Omental fat pad (tissue), 3 donors: ENCODE measurements at regions not wholly inside any gene's neighbourhood (a gene's known extent, or its start where the extent isn't known, plus 50 kb on each side); places are given as distances from the start of the nearest gene placed in this dataset.
"Not testable (repeated sequence)": the region's sequence is repeated elsewhere in the genome, so short reads cannot be mapped to it uniquely, and the experiment has no call there.

ENCODE experiments used
- ATAC-seq: fragments of 150-250 bp; one replicate; pipeline ENCODE4 v1.9.1; 2016; ENCODE audit warnings: mild to moderate bottlenecking, moderate library complexity; ENCODE audit not compliant: low FRiP score
- DNase-seq: peaks from one replicate; pipeline ENCODE4 v3.0.0-alpha.2; 2019; ENCODE audit warnings: low spot score
- TF ChIP-seq, protein P1 (sequence below), 3 donors: fragments of 450-650 bp; IDR thresholded peaks; one replicate each; pipeline ENCODE4 v1.5.1; 2016 to 2017; ENCODE audit warnings: antibody characterized with exemption in 3 of 3, mild to moderate bottlenecking in 3 of 3, moderate library complexity in 2 of 3

DNA sequence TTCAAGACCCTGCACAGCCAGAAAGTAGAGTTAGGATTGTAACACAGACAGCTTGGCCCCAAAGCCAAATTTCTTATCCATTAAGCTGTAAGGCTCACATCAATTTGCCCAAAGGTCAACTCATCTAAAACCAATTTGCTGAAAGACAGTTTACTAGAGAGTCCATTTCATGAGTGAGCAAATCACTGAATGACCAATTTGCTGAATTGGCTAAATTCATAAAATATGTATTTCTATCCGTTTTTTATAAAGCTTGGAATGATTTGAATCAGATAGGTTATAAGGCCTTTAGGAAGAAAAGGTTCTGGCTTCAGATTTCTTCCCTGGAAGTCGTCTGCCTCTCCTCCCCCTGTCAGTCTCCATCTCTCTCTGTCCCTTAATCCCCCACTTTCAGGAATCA lies 168.1 kb downstream of the FCRL5 start:
- ATAC-seq, result no peak
- DNase-seq, result no peak
- TF ChIP-seq, protein P1, sequence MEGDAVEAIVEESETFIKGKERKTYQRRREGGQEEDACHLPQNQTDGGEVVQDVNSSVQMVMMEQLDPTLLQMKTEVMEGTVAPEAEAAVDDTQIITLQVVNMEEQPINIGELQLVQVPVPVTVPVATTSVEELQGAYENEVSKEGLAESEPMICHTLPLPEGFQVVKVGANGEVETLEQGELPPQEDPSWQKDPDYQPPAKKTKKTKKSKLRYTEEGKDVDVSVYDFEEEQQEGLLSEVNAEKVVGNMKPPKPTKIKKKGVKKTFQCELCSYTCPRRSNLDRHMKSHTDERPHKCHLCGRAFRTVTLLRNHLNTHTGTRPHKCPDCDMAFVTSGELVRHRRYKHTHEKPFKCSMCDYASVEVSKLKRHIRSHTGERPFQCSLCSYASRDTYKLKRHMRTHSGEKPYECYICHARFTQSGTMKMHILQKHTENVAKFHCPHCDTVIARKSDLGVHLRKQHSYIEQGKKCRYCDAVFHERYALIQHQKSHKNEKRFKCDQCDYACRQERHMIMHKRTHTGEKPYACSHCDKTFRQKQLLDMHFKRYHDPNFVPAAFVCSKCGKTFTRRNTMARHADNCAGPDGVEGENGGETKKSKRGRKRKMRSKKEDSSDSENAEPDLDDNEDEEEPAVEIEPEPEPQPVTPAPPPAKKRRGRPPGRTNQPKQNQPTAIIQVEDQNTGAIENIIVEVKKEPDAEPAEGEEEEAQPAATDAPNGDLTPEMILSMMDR (IDR thresholded peaks at IDR 0.05), result no peak

DNA sequence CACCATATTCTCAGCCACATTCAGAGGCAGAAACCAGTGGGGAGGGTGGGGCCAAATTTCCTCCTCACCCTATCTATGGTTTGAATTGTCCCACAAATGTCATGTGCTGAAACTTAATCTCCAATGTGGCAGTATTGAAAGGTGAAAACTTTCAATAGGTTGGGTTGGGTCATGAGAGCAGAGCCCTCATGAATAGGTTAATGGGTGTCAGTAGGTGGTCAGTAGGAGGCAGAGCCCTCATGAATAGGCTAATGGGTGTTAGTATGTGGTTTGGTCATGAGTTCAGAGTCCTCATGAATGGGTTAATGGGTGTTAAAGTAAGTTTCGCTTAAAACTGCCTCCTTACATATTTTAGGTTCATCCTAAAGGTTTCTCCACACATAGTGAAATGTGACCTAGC lies 170.0 kb downstream of the FCRL5 start:
- DNase-seq, result no peak
- ATAC-seq, result no peak
- TF ChIP-seq, protein P1 (IDR thresholded peaks at IDR 0.05), result no peak

DNA sequence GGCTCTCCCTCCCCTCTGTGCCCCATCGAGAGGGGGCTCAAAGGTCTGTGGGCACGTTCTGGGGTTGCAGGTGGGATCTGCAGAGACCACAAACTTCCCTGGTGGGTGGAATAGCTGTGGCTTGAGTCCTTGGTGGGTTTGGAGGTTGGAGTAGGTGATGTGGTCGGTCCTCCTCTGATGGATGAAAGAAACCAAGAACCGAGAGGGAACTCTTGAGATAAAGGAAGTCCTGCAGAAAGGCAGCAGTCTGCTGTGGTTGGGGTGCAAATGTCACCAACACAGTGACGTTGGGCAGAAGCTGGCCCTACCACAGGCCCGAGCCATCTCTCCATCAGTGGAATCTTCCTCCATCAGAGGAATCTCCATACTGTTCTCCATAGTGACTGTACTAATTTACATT lies 171.8 kb downstream of the FCRL5 start:
- TF ChIP-seq, protein P1 (IDR thresholded peaks at IDR 0.05), result no peak
- ATAC-seq (no peak), DNase-seq (no peak)

DNA sequence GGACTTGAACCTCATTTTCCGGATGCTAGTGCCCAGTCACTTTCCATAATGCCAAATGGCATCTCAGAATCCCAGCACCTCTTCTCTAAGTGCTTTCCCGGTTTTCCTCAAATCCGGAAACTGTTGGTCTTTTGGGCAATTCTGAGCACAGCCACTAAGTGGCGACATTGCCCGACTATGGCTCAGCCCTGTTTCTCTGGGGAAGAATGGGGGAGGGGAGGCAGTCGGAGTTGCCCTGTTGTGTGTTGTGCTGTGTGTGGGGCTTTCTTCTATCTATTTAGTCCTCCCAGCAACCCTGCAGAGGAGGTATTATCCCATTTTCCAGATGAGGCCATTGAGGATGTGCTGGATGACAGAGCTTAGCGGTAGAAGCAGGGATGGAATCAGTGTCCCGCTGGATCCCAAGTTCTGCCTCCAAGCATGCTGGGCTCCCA lies 175.0 kb downstream of the FCRL5 start:
- not testable (repeated sequence) for ATAC-seq, DNase-seq

DNA sequence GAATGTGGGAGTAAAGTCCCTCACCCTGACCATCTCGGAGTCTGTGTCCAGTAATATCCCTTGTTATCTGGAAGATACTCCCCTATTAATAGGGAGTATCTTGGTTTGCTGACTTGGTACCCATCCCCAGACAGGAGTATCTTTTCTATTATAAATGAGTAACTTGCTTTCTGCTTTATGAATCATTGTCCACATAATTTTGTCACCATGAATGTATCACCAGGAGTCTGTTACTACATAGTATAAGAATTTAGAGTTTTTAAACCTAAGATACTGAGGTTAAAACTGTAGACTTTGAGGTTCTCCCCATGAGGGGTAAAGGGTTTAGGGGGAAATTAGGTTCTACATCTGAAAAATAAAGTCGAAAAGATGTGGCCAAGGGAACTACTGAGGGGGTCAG lies 175.6 kb downstream of the FCRL5 start:
- TF ChIP-seq, protein P1 (IDR thresholded peaks at IDR 0.05), result no peak
- DNase-seq, result no peak
- ATAC-seq, result no peak

DNA sequence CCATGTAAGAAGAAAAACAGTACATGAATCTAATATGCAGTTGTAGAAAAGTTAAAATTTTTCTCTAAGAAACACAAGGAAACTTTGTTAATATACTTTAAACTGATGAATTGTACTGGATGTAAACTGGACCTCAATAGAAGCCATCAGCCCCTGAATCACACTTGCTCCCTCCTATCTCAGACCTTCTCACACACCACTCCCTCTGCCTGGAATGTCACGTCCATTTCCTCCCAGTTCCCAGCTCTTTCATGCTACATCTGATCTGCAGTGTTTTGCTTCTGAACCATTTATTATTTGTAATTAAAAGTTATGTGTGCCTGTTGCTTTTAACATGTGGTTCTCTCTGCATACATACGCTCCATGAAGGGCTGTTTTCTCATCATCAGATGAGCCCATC lies 180.0 kb downstream of the FCRL5 start:
- not testable (repeated sequence) for DNase-seq, ATAC-seq

DNA sequence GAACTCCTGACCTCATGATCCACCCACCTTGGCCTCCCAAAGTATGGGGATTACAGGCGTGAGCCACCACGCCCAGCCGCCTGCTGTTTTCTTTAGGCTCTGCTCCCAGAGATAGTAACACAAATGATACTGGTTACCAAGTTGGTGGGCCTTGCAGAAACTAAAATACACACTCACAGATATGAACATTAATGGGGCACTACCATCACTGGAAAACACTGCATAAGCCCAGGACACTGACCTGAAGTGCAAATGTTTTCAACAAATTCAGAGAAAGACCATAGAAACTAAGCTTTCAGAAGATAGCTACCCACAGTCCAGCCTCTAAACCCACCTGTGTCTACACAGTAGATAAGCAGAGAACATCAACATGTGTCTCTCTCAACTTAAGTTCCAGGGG lies 180.5 kb downstream of the FCRL5 start:
- ATAC-seq, result no peak

DNA sequence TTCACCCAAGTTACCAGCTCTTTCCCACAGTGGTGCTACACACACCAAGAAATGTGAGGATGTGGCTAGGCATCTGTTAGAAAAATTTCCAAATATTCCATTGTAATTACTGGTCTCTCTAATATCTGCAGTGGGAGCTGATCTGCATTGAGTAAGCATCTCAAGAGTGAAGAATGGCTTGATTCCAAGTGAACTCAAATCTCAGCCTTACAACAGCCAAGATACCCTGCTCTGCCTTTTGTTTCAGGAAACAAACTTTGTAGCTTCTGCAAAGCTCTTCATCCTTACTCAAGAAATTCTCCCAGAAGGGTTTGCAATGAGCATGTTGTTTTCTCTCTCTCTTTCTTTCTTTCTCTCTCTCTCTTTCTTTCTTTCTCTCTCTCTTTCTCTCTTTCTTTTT lies 181.1 kb downstream of the FCRL5 start:
- TF ChIP-seq, protein P1 (IDR thresholded peaks at IDR 0.05), result no peak
- DNase-seq, result no peak
- ATAC-seq, result no peak

More for the DNA sequence above, 180.5 kb downstream of the FCRL5 start:
- no peak for DNase-seq
- TF ChIP-seq, protein P1 (IDR thresholded peaks at IDR 0.05), result no peak
